Endothelial cell of umbilical vein (primary cell): ENCODE measurements at regions not wholly inside any gene's neighbourhood (a gene's known extent, or its start where the extent isn't known, plus 50 kb on each side); places are given as distances from the start of the nearest gene placed in this dataset.

ENCODE experiments used
- CTCF ChIP-seq, 2 donors: IDR thresholded peaks; 1 replicate in 1 of 2; 2 replicates in 1 of 2; pipeline ENCODE4 v1.5.1; 2011; ENCODE audit warnings: low read length in 2 of 2, mild to moderate bottlenecking in 2 of 2, moderate library complexity in 2 of 2, control low read depth in 1 of 2, inconsistent platforms in 1 of 2, low read depth in 1 of 2; ENCODE audit not compliant: insufficient read depth in 1 of 2; ENCODE audit errors: extremely low read depth in 1 of 2
- EZH2 ChIP-seq: IDR thresholded peaks from 2 replicates; pipeline ENCODE4 v1.6.1; 2012; ENCODE audit warnings: borderline replicate concordance, low read depth, mild to moderate bottlenecking, moderate library complexity, low read length, inconsistent platforms; ENCODE audit not compliant: severe bottlenecking
- FOS ChIP-seq: IDR thresholded peaks from 2 replicates; pipeline ENCODE4 v1.6.1; 2011; ENCODE audit warnings: mild to moderate bottlenecking, low read length, moderate library complexity, borderline replicate concordance; ENCODE audit not compliant: insufficient read depth
- GATA2 ChIP-seq: IDR thresholded peaks from 2 replicates; pipeline ENCODE4 v1.7.0; 2011; ENCODE audit warnings: low read depth, mild to moderate bottlenecking, moderate library complexity, mixed read lengths, low read length; ENCODE audit not compliant: insufficient read length, insufficient read depth
- MAX ChIP-seq: IDR thresholded peaks from 2 replicates; pipeline ENCODE4 v1.6.1; 2011; ENCODE audit not compliant: insufficient read depth, insufficient read length
- POLR2A ChIP-seq: IDR thresholded peaks from 2 replicates; pipeline ENCODE4 v1.6.1; 2012; ENCODE audit warnings: low read depth, mild to moderate bottlenecking, control low read depth, low read length
- POLR2AphosphoS5 ChIP-seq: IDR thresholded peaks from 2 replicates; pipeline ENCODE4 v1.6.1; 2012; ENCODE audit warnings: low read depth, mild to moderate bottlenecking, control low read depth, low read length, moderate library complexity; ENCODE audit not compliant: insufficient read depth

- no peak for TF ChIP-seq CTCF (IDR thresholded peaks at IDR 0.05; ENCODE audit: extremely low read depth in 1 of 2, insufficient read depth in 1 of 2, low read depth in 1 of 2, low read length in 2 of 2)
- TF ChIP-seq GATA2: no peak
- TF ChIP-seq POLR2A: no peak
- no peak for TF ChIP-seq POLR2AphosphoS5
- no peak for TF ChIP-seq EZH2
- no peak for TF ChIP-seq MAX
- TF ChIP-seq FOS: no peak
These were observed 151.7 kb upstream of the L3MBTL4 start for GRCh38 chr18:6566338-6566911.
